Loucy (cell line): ENCODE measurements at regions not wholly inside any gene's neighbourhood (a gene's known extent, or its start where the extent isn't known, plus 50 kb on each side); places are given as distances from the start of the nearest gene placed in this dataset.
"Not testable (repeated sequence)": the region's sequence is repeated elsewhere in the genome, so short reads cannot be mapped to it uniquely, and the experiment has no call there.

Source experiments
- H2AFZ ChIP-seq: fragments of 200-600 bp; sonication (generic); 2 replicates; pipeline ENCODE4 v1.6.0; 2016; ENCODE audit warnings: antibody characterized with exemption, mild to moderate bottlenecking, low read length, moderate library complexity
- H3F3A ChIP-seq: fragments of 200-600 bp; 2 replicates; pipeline ENCODE4 v1.6.0; 2016; ENCODE audit warnings: antibody characterized with exemption, low read depth, mild to moderate bottlenecking
- H3K27me3 ChIP-seq: fragments of 200-600 bp; sonication (generic); 2 replicates; pipeline ENCODE4 v1.6.1; 2014; ENCODE audit warnings: low read length, mild to moderate bottlenecking; ENCODE audit not compliant: insufficient read depth, poor library complexity, severe bottlenecking
- H3K36me3 ChIP-seq: fragments of 200-600 bp; sonication (generic); 2 replicates; pipeline ENCODE4 v1.6.1; 2016; ENCODE audit warnings: low read length; ENCODE audit not compliant: insufficient read depth
- H3K4me1 ChIP-seq: fragments of 200-600 bp; sonication (generic); 2 replicates; pipeline ENCODE4 v1.5.1; 2014; ENCODE audit warnings: low read length, mild to moderate bottlenecking; ENCODE audit not compliant: insufficient read depth, poor library complexity, severe bottlenecking
- H3K4me2 ChIP-seq: fragments of 200-600 bp; sonication (generic); 2 replicates; pipeline ENCODE4 v1.6.0; 2014; ENCODE audit warnings: antibody characterized with exemption, low read length, low read depth, mild to moderate bottlenecking; ENCODE audit not compliant: poor library complexity, severe bottlenecking
- H3K4me3 ChIP-seq: fragments of 200-600 bp; sonication (generic); 2 replicates; pipeline ENCODE4 v1.5.1; 2014; ENCODE audit warnings: low read length, mild to moderate bottlenecking, mixed read lengths; ENCODE audit not compliant: poor library complexity, severe bottlenecking
- H3K79me2 ChIP-seq: fragments of 200-600 bp; sonication (generic); 2 replicates; pipeline ENCODE4 v1.6.1; 2014; ENCODE audit warnings: low read length; ENCODE audit not compliant: insufficient read depth
- H3K9ac ChIP-seq: fragments of 200-600 bp; sonication (generic); 2 replicates; pipeline ENCODE4 v1.6.0; 2014; ENCODE audit warnings: mild to moderate bottlenecking, low read depth, low read length, moderate library complexity; ENCODE audit not compliant: poor library complexity, severe bottlenecking
- H3K9me2 ChIP-seq: fragments of 200-600 bp; sonication (generic); replicated peaks from 2 replicates; pipeline ENCODE4 v1.6.1; 2016; ENCODE audit warnings: low read depth, low read length, mixed read lengths
- H3K9me3 ChIP-seq: fragments of 200-600 bp; sonication (generic); 2 replicates; pipeline ENCODE4 v1.6.1; 2014; ENCODE audit warnings: mild to moderate bottlenecking, antibody characterized with exemption, low read length, low read depth; ENCODE audit not compliant: insufficient read depth
- H4K20me1 ChIP-seq: fragments of 200-600 bp; sonication (generic); 2 replicates; pipeline ENCODE4 v1.6.0; 2014; ENCODE audit warnings: antibody characterized with exemption, low read length, mild to moderate bottlenecking; ENCODE audit not compliant: insufficient read depth, poor library complexity, severe bottlenecking
- EZH2phosphoT487 ChIP-seq: fragments of 200-600 bp; IDR thresholded peaks from 2 replicates; pipeline ENCODE4 v1.6.1; 2018; ENCODE audit warnings: antibody characterized with exemption, mild to moderate bottlenecking, moderate library complexity, borderline replicate concordance
- TF ChIP-seq, protein P1 (sequence below): fragments of 200-600 bp; sonication (generic); conservative IDR thresholded peaks from 2 replicates; pipeline ENCODE4 v1.5.1; 2014; ENCODE audit warnings: mild to moderate bottlenecking, antibody characterized with exemption, low read length

DNA sequence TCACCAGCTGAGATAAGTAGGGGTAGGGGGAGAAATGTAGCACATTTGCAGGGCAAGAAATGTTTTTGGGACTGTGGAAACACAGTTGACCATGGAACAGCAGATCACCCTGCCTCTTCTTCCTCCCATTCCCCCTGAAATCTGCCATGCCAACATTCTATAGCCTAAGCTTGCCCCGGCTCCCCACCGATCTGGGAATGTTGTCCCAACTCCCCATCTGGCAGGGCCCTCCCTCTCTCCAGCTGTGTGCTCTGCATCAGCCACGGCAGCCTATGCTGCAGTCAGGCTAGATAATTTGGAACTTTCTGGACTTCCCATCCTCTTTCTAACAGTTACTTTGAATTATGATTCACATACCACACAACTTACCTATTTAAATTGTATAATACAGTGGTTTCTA is 425.1 kb upstream of the RAB6C start:
- Histone ChIP-seq H3K4me2 (no peak overlapping the region), H3F3A (no peaks in the 10 kb centered on the region), H3K4me3 (no peak overlapping the region), H3K27me3 (no peaks in the 10 kb centered on the region), H4K20me1 (no peaks in the 10 kb centered on the region), H2AFZ (no peak overlapping the region), H3K79me2 (no peaks in the 10 kb centered on the region), H3K9me2 (no peaks in the 10 kb centered on the region), H3K4me1 (no peaks in the 10 kb centered on the region), H3K36me3 (no peaks in the 10 kb centered on the region), H3K9me3 (no peaks in the 10 kb centered on the region), H3K9ac (no peak overlapping the region)
- TF ChIP-seq EZH2phosphoT487: no peak
- TF ChIP-seq, protein P1, sequence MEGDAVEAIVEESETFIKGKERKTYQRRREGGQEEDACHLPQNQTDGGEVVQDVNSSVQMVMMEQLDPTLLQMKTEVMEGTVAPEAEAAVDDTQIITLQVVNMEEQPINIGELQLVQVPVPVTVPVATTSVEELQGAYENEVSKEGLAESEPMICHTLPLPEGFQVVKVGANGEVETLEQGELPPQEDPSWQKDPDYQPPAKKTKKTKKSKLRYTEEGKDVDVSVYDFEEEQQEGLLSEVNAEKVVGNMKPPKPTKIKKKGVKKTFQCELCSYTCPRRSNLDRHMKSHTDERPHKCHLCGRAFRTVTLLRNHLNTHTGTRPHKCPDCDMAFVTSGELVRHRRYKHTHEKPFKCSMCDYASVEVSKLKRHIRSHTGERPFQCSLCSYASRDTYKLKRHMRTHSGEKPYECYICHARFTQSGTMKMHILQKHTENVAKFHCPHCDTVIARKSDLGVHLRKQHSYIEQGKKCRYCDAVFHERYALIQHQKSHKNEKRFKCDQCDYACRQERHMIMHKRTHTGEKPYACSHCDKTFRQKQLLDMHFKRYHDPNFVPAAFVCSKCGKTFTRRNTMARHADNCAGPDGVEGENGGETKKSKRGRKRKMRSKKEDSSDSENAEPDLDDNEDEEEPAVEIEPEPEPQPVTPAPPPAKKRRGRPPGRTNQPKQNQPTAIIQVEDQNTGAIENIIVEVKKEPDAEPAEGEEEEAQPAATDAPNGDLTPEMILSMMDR: no peak

DNA sequence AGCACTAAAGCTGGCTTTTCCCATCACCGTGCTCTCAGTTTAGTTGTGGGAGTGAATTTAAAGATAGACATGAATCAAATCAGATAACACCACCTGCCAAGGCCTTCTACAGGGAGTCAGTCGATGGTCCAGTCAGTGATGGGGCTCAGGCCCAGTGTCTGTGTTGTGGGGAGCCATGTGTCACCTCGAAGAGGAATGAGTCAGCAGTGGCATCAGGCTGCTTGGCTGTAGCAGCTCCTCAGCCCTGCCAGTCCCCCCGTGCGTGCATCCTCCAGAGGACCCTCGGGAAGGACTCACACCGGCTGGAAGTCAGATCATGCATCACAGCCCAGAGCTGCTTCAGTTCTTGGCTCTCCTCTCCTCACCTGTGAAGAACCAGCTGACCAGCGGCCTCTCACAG is 420.4 kb upstream of the RAB6C start:
- no peaks in the 10 kb centered on the region for H4K20me1 ChIP-seq
- H3K27me3 ChIP-seq: no peaks in the 10 kb centered on the region
- H3K9me2 ChIP-seq: no peaks in the 10 kb centered on the region
- no peaks in the 10 kb centered on the region for H3K36me3 ChIP-seq
- no peaks in the 10 kb centered on the region for H3F3A ChIP-seq
- H3K9ac ChIP-seq: no peak overlapping the region
- no peaks in the 10 kb centered on the region for H3K79me2 ChIP-seq
- H3K4me3 ChIP-seq: no peak overlapping the region
- no peak overlapping the region for H2AFZ ChIP-seq
- no peak overlapping the region for H3K4me2 ChIP-seq
- TF ChIP-seq, protein P1: no peak
- no peak for TF ChIP-seq EZH2phosphoT487
- H3K9me3 ChIP-seq: no peaks in the 10 kb centered on the region
- H3K4me1 ChIP-seq: no peaks in the 10 kb centered on the region

DNA sequence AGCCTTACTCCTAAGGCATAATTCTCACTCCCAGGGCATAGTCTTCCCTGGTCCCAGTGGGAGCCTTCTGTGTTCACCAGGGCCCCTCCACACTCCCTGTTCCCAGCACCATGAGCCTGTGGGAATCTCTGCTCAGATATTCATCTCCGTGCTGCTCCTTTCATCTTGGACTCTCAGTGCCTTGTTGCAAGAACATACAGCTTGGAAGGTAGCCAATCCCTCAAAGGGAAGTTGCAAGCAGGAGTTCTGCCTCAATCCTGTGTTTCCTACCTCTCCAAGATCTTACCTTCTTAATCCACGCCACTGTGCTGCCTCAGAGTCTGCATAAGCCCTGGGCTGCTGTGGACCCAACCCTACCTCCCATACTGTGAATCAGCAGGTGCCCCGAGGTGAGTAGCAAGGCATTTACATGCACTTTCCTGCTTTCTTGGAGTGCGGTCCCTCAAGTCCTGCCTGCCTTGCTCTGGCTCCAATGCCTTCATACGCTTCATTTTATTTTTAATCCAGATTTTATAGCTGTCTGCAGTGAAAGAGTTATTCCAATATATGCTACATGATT is 413.8 kb upstream of the RAB6C start:
- H3K9ac ChIP-seq: no peak overlapping the region
- no peak for TF ChIP-seq EZH2phosphoT487
- TF ChIP-seq, protein P1: no peak
- H3K4me1 ChIP-seq: no peaks in the 10 kb centered on the region
- H3K4me2 ChIP-seq: no peak overlapping the region
- no peaks in the 10 kb centered on the region for H3K9me3 ChIP-seq
- H3K36me3 ChIP-seq: no peaks in the 10 kb centered on the region
- H3K9me2 ChIP-seq: no peaks in the 10 kb centered on the region
- no peaks in the 10 kb centered on the region for H3F3A ChIP-seq
- no peaks in the 10 kb centered on the region for H4K20me1 ChIP-seq
- H3K79me2 ChIP-seq: no peaks in the 10 kb centered on the region
- no peak overlapping the region for H3K4me3 ChIP-seq
- no peaks in the 10 kb centered on the region for H3K27me3 ChIP-seq
- H2AFZ ChIP-seq: no peak overlapping the region

DNA sequence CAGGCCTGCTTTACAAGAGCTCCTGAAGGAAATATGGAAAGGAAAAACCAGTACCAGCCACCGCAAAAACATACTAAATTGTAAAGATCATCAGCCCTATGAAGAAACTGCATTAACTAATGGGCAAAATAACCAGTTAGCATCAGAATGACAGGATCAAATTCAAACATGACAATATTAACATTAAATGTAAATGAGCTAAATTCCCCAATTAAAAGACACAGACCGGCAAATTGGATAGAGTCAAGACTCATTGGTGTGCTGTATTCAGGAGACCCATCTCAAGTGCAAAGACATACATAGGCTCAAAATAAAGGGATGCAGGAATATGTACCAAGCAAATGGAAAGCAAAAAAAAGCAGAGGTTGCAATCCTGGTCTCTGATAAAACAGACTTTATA is 408.7 kb upstream of the RAB6C start:
- H3K9ac ChIP-seq, H3K4me1 ChIP-seq, H4K20me1 ChIP-seq, H3F3A ChIP-seq, H3K9me2 ChIP-seq, H2AFZ ChIP-seq, H3K36me3 ChIP-seq, H3K9me3 ChIP-seq, H3K27me3 ChIP-seq, H3K79me2 ChIP-seq, H3K4me3 ChIP-seq, H3K4me2 ChIP-seq: not testable (repeated sequence)
